ENCODE measurements at regions not wholly inside any gene's neighbourhood (a gene's known extent, or its start where the extent isn't known, plus 50 kb on each side); places are given as distances from the start of the nearest gene placed in this dataset.

DNA sequence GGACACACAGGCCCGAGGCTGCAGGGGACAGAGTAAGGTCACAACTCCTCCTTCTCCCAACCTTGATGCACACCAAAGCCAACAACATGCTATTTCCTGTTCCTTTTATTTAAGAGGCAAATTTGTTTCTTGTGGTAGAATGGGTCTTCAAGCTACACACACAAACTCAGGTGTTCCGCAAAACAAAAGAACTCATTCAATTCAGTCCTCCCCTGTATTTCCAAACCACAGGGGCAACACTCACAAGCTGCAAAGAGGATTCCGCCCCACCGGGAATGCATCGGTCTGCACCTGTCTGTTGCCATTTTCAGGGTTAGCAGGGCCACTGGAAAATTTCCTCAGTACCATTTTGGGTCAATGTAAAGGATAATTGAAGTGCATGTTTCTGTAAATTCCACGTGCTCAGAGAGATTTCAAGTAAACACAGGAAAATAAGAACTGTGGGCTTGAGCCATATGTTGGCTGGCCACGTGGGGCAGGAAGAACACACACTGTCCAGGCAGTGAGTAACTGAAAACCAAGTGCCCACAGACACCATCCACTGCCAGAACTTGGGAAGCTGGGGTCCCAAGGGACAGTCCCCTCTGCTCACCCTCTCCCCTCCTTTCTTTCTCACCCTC, 145.2 kb upstream of the ERG start:
- no peak for DNase-seq (ENCODE audit: low read depth, low spot score)
- Histone ChIP-seq H3K79me2 (ENCODE audit: control insufficient read depth, insufficient read depth, low read length) (no peaks in the 10 kb centered on the region), H3K4me2 (ENCODE audit: control insufficient read depth, insufficient read depth) (no peak overlapping the region), H3K36me3 (ENCODE audit: control insufficient read depth in 2 of 2, insufficient read depth in 2 of 2, low read length in 1 of 2) (no peaks in the 10 kb centered on the region), H3K4me3 (no peak overlapping the region), H3K9ac (ENCODE audit: control insufficient read depth, insufficient read depth, low read length) (no peak overlapping the region), H4K20me1 (ENCODE audit: control insufficient read depth, insufficient read depth) (no peaks in the 10 kb centered on the region), H3K27ac (ENCODE audit: control insufficient read depth, insufficient read depth) (no peak overlapping the region), H3K4me1 (ENCODE audit: control insufficient read depth, insufficient read depth, low read length) (no peaks in the 10 kb centered on the region), H2AFZ (ENCODE audit: control insufficient read depth, low read depth, low read length) (no peak overlapping the region), H3K9me3 (replicated peaks; ENCODE audit: control insufficient read depth, insufficient read depth, low read length) (no peaks in the 10 kb centered on the region; the same call in 2 of the 3 replicates), H3K27me3 (replicated peaks in 1 of 2; ENCODE audit: control insufficient read depth in 2 of 2, insufficient read depth in 2 of 2, low read length in 1 of 2) (no peaks in the 10 kb centered on the region)
- no TSS peak for BruUV-seq (replicated peaks)
- intact Hi-C loops (cut with micrococcal nuclease; ENCODE audit: unreplicated experiment) (no loop called here), in situ Hi-C loops (cut with MboI) (no loop called here)
- no peak for ATAC-seq
- POLR2A ChIA-PET: no interaction called here
- RAD21 ChIA-PET (ENCODE audit: unreplicated experiment): no interaction called here
- CTCF ChIA-PET: no interaction called here
- no peak for TF ChIP-seq CHD1 (IDR thresholded peaks at IDR 0.05; ENCODE audit: low read depth, low read length)
- SMC1A ChIA-PET (ENCODE audit: uncharacterized antibody, unreplicated experiment): no interaction called here
- WGBS (ENCODE audit: insufficient coverage, insufficient replicate concordance, low lambda C conversion rate, missing lambda C conversion rate): 45% methylated on average over 7 of the region's 7 CpGs
- FAIRE-seq: no peak

DNA sequence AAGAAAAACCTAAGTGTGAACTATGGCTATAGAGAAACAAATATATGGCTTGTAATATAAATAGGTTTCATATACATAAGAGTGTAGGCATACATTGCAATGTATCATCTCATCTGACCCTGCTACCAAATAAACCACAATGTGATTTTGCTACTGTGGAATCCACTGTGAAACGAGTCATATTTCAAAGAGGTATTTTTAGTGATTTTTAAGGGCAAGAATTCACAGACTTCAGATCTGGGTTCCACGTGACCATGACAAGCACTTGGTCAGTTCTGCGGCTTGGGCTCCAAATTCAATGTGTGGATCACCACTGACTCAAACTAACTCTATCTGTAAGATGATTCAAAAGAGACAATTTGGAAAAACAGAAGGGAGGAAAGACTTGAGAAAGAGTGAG, 147.0 kb upstream of the ERG start:
- intact Hi-C loops (cut with micrococcal nuclease; ENCODE audit: unreplicated experiment) (no loop called here), in situ Hi-C loops (cut with MboI) (no loop called here)
- DNase-seq (ENCODE audit: low read depth, low spot score): no peak
- SMC1A ChIA-PET (ENCODE audit: uncharacterized antibody, unreplicated experiment): no interaction called here
- H3K27me3 ChIP-seq (replicated peaks in 1 of 2; ENCODE audit: control insufficient read depth in 2 of 2, insufficient read depth in 2 of 2, low read length in 1 of 2): no peaks in the 10 kb centered on the region
- 5% methylated on average over 3 of the region's 3 CpGs for WGBS (ENCODE audit: insufficient coverage, insufficient replicate concordance, low lambda C conversion rate, missing lambda C conversion rate)
- H3K4me2 ChIP-seq (ENCODE audit: control insufficient read depth, insufficient read depth): no peak overlapping the region
- H3K9me3 ChIP-seq (replicated peaks; ENCODE audit: control insufficient read depth, insufficient read depth, low read length): no peaks in the 10 kb centered on the region
- FAIRE-seq: no peak
- no peak overlapping the region for H3K27ac ChIP-seq (ENCODE audit: control insufficient read depth, insufficient read depth)
- no peaks in the 10 kb centered on the region for H3K36me3 ChIP-seq (ENCODE audit: control insufficient read depth in 2 of 2, insufficient read depth in 2 of 2, low read length in 1 of 2)
- no peak overlapping the region for H2AFZ ChIP-seq (ENCODE audit: control insufficient read depth, low read depth, low read length)
- no peak for ATAC-seq
- CTCF ChIA-PET: no interaction called here
- no peaks in the 10 kb centered on the region for H3K79me2 ChIP-seq (ENCODE audit: control insufficient read depth, insufficient read depth, low read length)
- H3K9ac ChIP-seq (ENCODE audit: control insufficient read depth, insufficient read depth, low read length): no peak overlapping the region
- no peak overlapping the region for H3K4me3 ChIP-seq
- BruUV-seq (replicated peaks): no TSS peak
- POLR2A ChIA-PET: no interaction called here
- H3K4me1 ChIP-seq (ENCODE audit: control insufficient read depth, insufficient read depth, low read length): no peaks in the 10 kb centered on the region
- no peaks in the 10 kb centered on the region for H4K20me1 ChIP-seq (ENCODE audit: control insufficient read depth, insufficient read depth)
- TF ChIP-seq CBFB (IDR thresholded peaks at IDR 0.05; ENCODE audit: low read depth) (no peak), ZNF217 (IDR thresholded peaks at IDR 0.05) (no peak)
- RAD21 ChIA-PET (ENCODE audit: unreplicated experiment): no interaction called here
